ENCODE measurements at regions not wholly inside any gene's neighbourhood (a gene's known extent, or its start where the extent isn't known, plus 50 kb on each side); places are given as distances from the start of the nearest gene placed in this dataset.

- TF ChIP-seq CTCF (IDR thresholded peaks at IDR 0.05), result no peak
- no peak for TF ChIP-seq POLR2A (IDR thresholded peaks at IDR 0.05)
Measured at GRCh38 chr9:113675475-113675941, 200.6 kb upstream of the ZNF618 start.
